Tibial nerve (tissue), 4 donors: ENCODE measurements at regions not wholly inside any gene's neighbourhood (a gene's known extent, or its start where the extent isn't known, plus 50 kb on each side); places are given as distances from the start of the nearest gene placed in this dataset.

Source experiments
- EP300 ChIP-seq, 2 donors: sonication (generic); formaldehyde crosslinking; IDR thresholded peaks; one replicate each; pipeline ENCODE4 v1.6.1; 2017; ENCODE audit warnings: antibody characterized with exemption in 2 of 2, mild to moderate bottlenecking in 1 of 2
- TF ChIP-seq, protein P1 (sequence below), 5 experiments: fragments of 200-600 bp in 3 of 5; fragments of 450-650 bp in 2 of 5; sonication (generic) in 3 of 5; IDR thresholded peaks; one replicate each; pipeline ENCODE4 v1.5.1; 2016 to 2019; ENCODE audit warnings: antibody characterized with exemption in 5 of 5, mild to moderate bottlenecking in 3 of 5, moderate library complexity in 2 of 5

DNA sequence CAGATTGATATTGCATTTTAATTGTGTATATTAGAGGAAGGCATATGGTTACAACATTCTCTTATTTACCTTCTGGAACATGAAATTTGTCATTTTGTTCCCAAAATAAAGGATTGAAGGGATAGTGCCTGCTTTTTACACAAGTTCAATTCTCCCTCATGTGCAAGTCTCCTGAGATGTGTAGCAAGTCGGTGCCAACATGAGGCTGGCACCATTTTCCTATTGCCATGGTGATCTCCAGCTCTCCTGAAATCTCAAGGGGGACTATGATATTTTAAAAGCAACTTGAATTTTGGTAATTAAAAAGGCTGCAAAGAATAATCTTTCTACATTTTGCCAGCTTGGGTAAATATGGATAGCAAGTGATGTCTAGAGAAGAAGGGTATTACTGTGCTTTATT lies 693.3 kb upstream of the WWC1 start:
- TF ChIP-seq, protein P1, sequence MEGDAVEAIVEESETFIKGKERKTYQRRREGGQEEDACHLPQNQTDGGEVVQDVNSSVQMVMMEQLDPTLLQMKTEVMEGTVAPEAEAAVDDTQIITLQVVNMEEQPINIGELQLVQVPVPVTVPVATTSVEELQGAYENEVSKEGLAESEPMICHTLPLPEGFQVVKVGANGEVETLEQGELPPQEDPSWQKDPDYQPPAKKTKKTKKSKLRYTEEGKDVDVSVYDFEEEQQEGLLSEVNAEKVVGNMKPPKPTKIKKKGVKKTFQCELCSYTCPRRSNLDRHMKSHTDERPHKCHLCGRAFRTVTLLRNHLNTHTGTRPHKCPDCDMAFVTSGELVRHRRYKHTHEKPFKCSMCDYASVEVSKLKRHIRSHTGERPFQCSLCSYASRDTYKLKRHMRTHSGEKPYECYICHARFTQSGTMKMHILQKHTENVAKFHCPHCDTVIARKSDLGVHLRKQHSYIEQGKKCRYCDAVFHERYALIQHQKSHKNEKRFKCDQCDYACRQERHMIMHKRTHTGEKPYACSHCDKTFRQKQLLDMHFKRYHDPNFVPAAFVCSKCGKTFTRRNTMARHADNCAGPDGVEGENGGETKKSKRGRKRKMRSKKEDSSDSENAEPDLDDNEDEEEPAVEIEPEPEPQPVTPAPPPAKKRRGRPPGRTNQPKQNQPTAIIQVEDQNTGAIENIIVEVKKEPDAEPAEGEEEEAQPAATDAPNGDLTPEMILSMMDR (IDR thresholded peaks at IDR 0.05), result no peak
- no peak for TF ChIP-seq EP300 (IDR thresholded peaks at IDR 0.05)
